ENCODE measurements at regions not wholly inside any gene's neighbourhood (a gene's known extent, or its start where the extent isn't known, plus 50 kb on each side); places are given as distances from the start of the nearest gene placed in this dataset.
"Not testable (repeated sequence)": the region's sequence is repeated elsewhere in the genome, so short reads cannot be mapped to it uniquely, and the experiment has no call there.

- no peak for DNase-seq (ENCODE audit: low spot score in 2 of 2)
- Histone ChIP-seq H3K27ac (no peak overlapping the region), H3K36me3 (no peaks in the 10 kb centered on the region), H3K9me3 (no peaks in the 10 kb centered on the region), H3K4me1 (no peaks in the 10 kb centered on the region), H3K4me3 (no peak overlapping the region), H3K27me3 (no peaks in the 10 kb centered on the region)
- WGBS, 2 donors: 60 to 67% methylated on average over 2 of the region's 2 CpGs
- TF ChIP-seq EP300 (IDR thresholded peaks at IDR 0.05) (no peak), POLR2A (IDR thresholded peaks at IDR 0.05) (no peak), CTCF (IDR thresholded peaks at IDR 0.05) (no peak)
Observed at GRCh38 chr2:39923455-39923854, 144.4 kb upstream of the THUMPD2 start.

GRCh38 chr2:39922679-39923405 lies 143.8 kb upstream of the THUMPD2 start:
- no peaks in the 10 kb centered on the region for H3K9me3 ChIP-seq
- no peak overlapping the region for H3K4me3 ChIP-seq
- no peak overlapping the region for H3K27ac ChIP-seq
- H3K27me3 ChIP-seq: no peaks in the 10 kb centered on the region
- no peak for DNase-seq (ENCODE audit: low spot score in 2 of 2)
- 84% methylated on average over 5 of the region's 5 CpGs for WGBS, 2 donors
- no peaks in the 10 kb centered on the region for H3K36me3 ChIP-seq
- TF ChIP-seq POLR2A (IDR thresholded peaks at IDR 0.05) (no peak), CTCF (IDR thresholded peaks at IDR 0.05) (no peak), EP300 (IDR thresholded peaks at IDR 0.05) (no peak)
- no peaks in the 10 kb centered on the region for H3K4me1 ChIP-seq

- TF ChIP-seq EP300 (IDR thresholded peaks at IDR 0.05) (no peak), POLR2A (IDR thresholded peaks at IDR 0.05) (no peak), CTCF (IDR thresholded peaks at IDR 0.05) (no peak)
- no peak overlapping the region for H3K27ac ChIP-seq
- 59 to 60% methylated on average over 3 to 5 of the region's 5 CpGs for WGBS, 2 donors
- H3K4me1 ChIP-seq: no peaks in the 10 kb centered on the region
- no peaks in the 10 kb centered on the region for H3K27me3 ChIP-seq
- no peak for DNase-seq (ENCODE audit: low spot score in 2 of 2)
- H3K9me3 ChIP-seq: no peaks in the 10 kb centered on the region
- no peaks in the 10 kb centered on the region for H3K36me3 ChIP-seq
- H3K4me3 ChIP-seq: no peak overlapping the region
Observed at GRCh38 chr2:39920307-39920801, 141.3 kb upstream of the THUMPD2 start.

GRCh38 chr2:39919511-39920306 lies 140.7 kb upstream of the THUMPD2 start:
- H3K36me3 ChIP-seq: no peaks in the 10 kb centered on the region
- TF ChIP-seq CTCF (IDR thresholded peaks at IDR 0.05) (no peak), POLR2A (IDR thresholded peaks at IDR 0.05) (no peak), EP300 (IDR thresholded peaks at IDR 0.05) (no peak)
- H3K4me1 ChIP-seq: no peaks in the 10 kb centered on the region
- no peak overlapping the region for H3K27ac ChIP-seq
- no peaks in the 10 kb centered on the region for H3K27me3 ChIP-seq
- WGBS, 2 donors: 97 to 98% methylated on average over 4 to 5 of the region's 5 CpGs
- no peaks in the 10 kb centered on the region for H3K9me3 ChIP-seq
- no peak for DNase-seq (ENCODE audit: low spot score in 2 of 2)
- H3K4me3 ChIP-seq: no peak overlapping the region

GRCh38 chr2:39918886-39919285 lies 139.8 kb upstream of the THUMPD2 start:
- Histone ChIP-seq H3K4me3 (no peak overlapping the region), H3K4me1 (no peaks in the 10 kb centered on the region), H3K9me3 (no peaks in the 10 kb centered on the region), H3K36me3 (no peaks in the 10 kb centered on the region), H3K27ac (no peak overlapping the region), H3K27me3 (no peaks in the 10 kb centered on the region)
- no peak for TF ChIP-seq EP300 (IDR thresholded peaks at IDR 0.05)
- TF ChIP-seq CTCF (IDR thresholded peaks at IDR 0.05): no peak
- no peak for TF ChIP-seq POLR2A (IDR thresholded peaks at IDR 0.05)
- DNase-seq (ENCODE audit: low spot score in 2 of 2): no peak

GRCh38 chr2:39917371-39917770 lies 138.3 kb upstream of the THUMPD2 start:
- not testable (repeated sequence) for H3K36me3 ChIP-seq; H3K9me3 ChIP-seq; DNase-seq (ENCODE audit: low spot score in 2 of 2); H3K27ac ChIP-seq; H3K27me3 ChIP-seq; H3K4me1 ChIP-seq; H3K4me3 ChIP-seq
- WGBS, 2 donors: 90 to 100% methylated on average over 1 of the region's 1 CpG
